GM12891 (cell line): ENCODE measurements at regions not wholly inside any gene's neighbourhood (a gene's known extent, or its start where the extent isn't known, plus 50 kb on each side); places are given as distances from the start of the nearest gene placed in this dataset.

ENCODE experiments used
- PAX5 ChIP-seq: IDR thresholded peaks from 2 replicates; pipeline ENCODE4 v1.6.1; 2011; ENCODE audit warnings: low read length, moderate library complexity, mild to moderate bottlenecking; ENCODE audit not compliant: insufficient read depth, severe bottlenecking
- POLR2A ChIP-seq: IDR thresholded peaks from 2 replicates; pipeline ENCODE4 v1.6.1; 2011; ENCODE audit warnings: low read depth, low read length, control low read depth
- POLR2AphosphoS5 ChIP-seq: IDR thresholded peaks from 2 replicates; pipeline ENCODE4 v1.6.1; 2011; ENCODE audit warnings: low read depth, low read length, control low read depth
- POU2F2 ChIP-seq: IDR thresholded peaks from 2 replicates; pipeline ENCODE4 v1.6.1; 2011; ENCODE audit warnings: low read depth, mild to moderate bottlenecking, control low read depth, low read length, moderate library complexity
- SPI1 ChIP-seq: IDR thresholded peaks from 2 replicates; pipeline ENCODE4 v1.6.1; 2011; ENCODE audit warnings: low read depth, low read length, control low read depth
- TAF1 ChIP-seq: IDR thresholded peaks from 2 replicates; pipeline ENCODE4 v1.6.1; 2011; ENCODE audit warnings: low read depth, low read length, control low read depth

DNA sequence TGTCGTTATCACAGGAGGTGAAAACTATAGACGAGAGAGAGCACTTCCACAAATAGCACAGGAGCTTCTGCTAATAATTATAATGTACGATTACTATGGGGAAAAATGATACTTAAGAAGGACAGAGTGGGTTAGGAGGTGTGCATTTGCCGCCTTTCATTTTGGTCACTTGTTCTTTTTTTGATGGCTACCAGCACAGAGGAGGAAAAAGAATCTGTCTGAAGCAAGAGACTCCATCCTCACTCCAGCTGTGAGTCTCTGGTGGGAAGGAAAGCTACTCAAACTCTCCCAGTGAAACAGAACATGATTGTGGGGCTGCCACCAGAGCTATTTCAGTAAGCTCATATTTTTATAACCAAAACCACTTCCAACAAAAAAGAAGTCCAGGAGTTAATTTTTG, 270.4 kb upstream of the TMEM161B start:
- TF ChIP-seq POLR2A (no peak), TAF1 (no peak), POLR2AphosphoS5 (no peak), POU2F2 (no peak), PAX5 (no peak), SPI1 (no peak)
